ENCODE measurements at regions not wholly inside any gene's neighbourhood (a gene's known extent, or its start where the extent isn't known, plus 50 kb on each side); places are given as distances from the start of the nearest gene placed in this dataset.

DNA sequence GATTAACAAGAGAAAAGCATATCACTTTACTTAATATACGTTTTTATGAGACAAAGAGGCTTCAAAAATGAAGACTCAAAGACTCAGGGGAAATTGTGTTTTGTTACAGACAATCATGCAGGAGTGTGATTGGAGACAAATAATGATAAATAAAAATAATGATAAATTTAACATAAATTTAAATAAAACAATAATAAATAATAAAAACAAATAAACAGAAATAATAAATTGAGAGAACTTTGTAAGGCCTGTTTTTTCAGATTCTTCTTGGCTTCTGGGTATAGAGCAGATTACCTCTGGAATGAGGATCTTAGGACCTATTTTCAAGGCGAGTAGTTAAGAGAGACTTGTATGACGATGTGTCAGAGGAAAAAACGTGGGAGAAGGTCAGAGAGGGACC lies 271.4 kb upstream of the POT1 start (continued):
- TF ChIP-seq CREB5 (CRISPR knock-in tag; IDR thresholded peaks at IDR 0.05; ENCODE audit: low read depth) (no peak), BACH2 (CRISPR knock-in tag; IDR thresholded peaks at IDR 0.05; ENCODE audit: borderline replicate concordance) (no peak)

DNA sequence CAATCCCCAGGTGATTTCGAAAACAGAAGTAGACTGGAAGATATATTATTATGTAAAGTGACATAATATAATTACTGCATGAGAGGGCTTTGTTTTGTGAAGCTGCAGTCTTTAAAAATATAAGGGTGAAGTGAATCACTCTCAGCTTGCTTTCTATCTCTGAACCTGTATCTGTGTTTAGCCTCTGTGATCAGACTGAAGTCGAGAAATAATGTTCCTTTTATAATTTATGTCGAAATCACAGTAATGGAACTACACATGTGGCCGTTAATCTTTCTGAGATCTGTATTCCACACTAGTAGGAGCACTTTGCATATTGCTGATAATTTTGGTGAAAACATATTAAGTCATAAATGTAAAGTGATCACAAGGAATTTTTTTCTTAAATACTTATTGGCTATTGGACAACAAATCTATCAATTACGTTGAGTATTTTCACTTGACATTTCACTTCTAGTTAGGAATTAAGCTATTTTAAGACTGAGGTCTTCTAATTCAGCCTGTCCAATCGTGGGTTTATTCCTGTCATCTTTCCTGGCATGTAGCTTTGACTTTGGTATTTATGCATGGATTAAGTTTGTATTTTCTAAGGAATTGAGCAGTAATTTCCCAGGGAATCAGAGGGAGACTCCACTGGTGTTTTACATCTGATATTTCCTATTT lies 268.2 kb upstream of the POT1 start:
- TF ChIP-seq CSDC2 (CRISPR knock-in tag; IDR thresholded peaks at IDR 0.05) = no peak
- no peak for TF ChIP-seq TSHZ2 (CRISPR knock-in tag; IDR thresholded peaks at IDR 0.05)
- TF ChIP-seq ISL1 (CRISPR knock-in tag; IDR thresholded peaks at IDR 0.05) = no peak
- TF ChIP-seq ZNF70 (CRISPR knock-in tag; IDR thresholded peaks at IDR 0.05) = no peak
- no peak for TF ChIP-seq ZNF565 (CRISPR knock-in tag; conservative IDR thresholded peaks at IDR 0.05; ENCODE audit: low read depth)
- TF ChIP-seq, protein P1, sequence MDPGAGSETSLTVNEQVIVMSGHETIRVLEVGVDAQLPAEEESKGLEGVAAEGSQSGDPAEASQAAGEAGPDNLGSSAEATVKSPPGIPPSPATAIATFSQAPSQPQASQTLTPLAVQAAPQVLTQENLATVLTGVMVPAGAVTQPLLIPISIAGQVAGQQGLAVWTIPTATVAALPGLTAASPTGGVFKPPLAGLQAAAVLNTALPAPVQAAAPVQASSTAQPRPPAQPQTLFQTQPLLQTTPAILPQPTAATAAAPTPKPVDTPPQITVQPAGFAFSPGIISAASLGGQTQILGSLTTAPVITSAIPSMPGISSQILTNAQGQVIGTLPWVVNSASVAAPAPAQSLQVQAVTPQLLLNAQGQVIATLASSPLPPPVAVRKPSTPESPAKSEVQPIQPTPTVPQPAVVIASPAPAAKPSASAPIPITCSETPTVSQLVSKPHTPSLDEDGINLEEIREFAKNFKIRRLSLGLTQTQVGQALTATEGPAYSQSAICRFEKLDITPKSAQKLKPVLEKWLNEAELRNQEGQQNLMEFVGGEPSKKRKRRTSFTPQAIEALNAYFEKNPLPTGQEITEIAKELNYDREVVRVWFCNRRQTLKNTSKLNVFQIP (CRISPR knock-in tag; IDR thresholded peaks at IDR 0.05; ENCODE audit: borderline replicate concordance, low read depth) = no peak
- TF ChIP-seq PPARA (CRISPR knock-in tag; IDR thresholded peaks at IDR 0.05; ENCODE audit: borderline replicate concordance) = no peak
- no peak for TF ChIP-seq ARNTL (CRISPR knock-in tag; IDR thresholded peaks at IDR 0.05; ENCODE audit: borderline replicate concordance, low read depth)
- no peak for ATAC-seq

DNA sequence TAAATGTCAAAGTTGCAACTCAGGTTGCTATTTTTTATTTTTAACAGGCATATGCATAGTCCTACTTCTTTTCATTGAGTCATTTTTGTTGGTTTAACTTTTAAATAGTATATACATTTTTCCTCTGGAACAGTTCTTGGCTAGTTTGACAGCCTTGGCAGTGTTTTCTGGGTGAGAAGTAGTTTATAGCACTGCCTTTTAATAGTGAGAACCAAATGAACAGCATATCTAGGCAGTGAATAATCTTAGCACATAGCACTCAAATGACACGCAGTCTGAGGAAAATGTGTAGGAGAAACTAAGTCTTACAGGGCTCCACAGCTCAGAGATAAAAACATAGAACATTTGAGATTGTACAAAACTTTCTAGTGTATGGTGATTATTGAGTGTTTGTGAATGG lies 265.5 kb upstream of the POT1 start:
- ATAC-seq = no peak

More for the DNA sequence above, 265.5 kb upstream of the POT1 start:
- TF ChIP-seq ZFP3 (CRISPR knock-in tag; IDR thresholded peaks at IDR 0.05) = no peak
- TF ChIP-seq CREB5 (CRISPR knock-in tag; IDR thresholded peaks at IDR 0.05; ENCODE audit: low read depth) = no peak
- no peak for TF ChIP-seq ZC3H10 (CRISPR knock-in tag; IDR thresholded peaks at IDR 0.05)
- no peak for TF ChIP-seq SNAI2 (CRISPR knock-in tag; IDR thresholded peaks at IDR 0.05)
- TF ChIP-seq GLIS3 (CRISPR knock-in tag; IDR thresholded peaks at IDR 0.05) = no peak
- no peak for TF ChIP-seq ISL1 (CRISPR knock-in tag; IDR thresholded peaks at IDR 0.05)
- no peak for TF ChIP-seq BACH2 (CRISPR knock-in tag; IDR thresholded peaks at IDR 0.05; ENCODE audit: borderline replicate concordance)
- TF ChIP-seq, protein P1 (CRISPR knock-in tag; IDR thresholded peaks at IDR 0.05; ENCODE audit: borderline replicate concordance, low read depth) = no peak
- TF ChIP-seq ZNF565 (CRISPR knock-in tag; conservative IDR thresholded peaks at IDR 0.05; ENCODE audit: low read depth) = no peak
- no peak for TF ChIP-seq ZNF8 (CRISPR knock-in tag; IDR thresholded peaks at IDR 0.05)
- TF ChIP-seq, protein P2, sequence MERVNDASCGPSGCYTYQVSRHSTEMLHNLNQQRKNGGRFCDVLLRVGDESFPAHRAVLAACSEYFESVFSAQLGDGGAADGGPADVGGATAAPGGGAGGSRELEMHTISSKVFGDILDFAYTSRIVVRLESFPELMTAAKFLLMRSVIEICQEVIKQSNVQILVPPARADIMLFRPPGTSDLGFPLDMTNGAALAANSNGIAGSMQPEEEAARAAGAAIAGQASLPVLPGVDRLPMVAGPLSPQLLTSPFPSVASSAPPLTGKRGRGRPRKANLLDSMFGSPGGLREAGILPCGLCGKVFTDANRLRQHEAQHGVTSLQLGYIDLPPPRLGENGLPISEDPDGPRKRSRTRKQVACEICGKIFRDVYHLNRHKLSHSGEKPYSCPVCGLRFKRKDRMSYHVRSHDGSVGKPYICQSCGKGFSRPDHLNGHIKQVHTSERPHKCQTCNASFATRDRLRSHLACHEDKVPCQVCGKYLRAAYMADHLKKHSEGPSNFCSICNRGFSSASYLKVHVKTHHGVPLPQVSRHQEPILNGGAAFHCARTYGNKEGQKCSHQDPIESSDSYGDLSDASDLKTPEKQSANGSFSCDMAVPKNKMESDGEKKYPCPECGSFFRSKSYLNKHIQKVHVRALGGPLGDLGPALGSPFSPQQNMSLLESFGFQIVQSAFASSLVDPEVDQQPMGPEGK (CRISPR knock-in tag; IDR thresholded peaks at IDR 0.05; ENCODE audit: borderline replicate concordance) = no peak
- no peak for TF ChIP-seq ZFP30 (CRISPR knock-in tag; IDR thresholded peaks at IDR 0.05)
- TF ChIP-seq TSHZ2 (CRISPR knock-in tag; IDR thresholded peaks at IDR 0.05) = no peak
- no peak for TF ChIP-seq ARNTL (CRISPR knock-in tag; IDR thresholded peaks at IDR 0.05; ENCODE audit: borderline replicate concordance, low read depth)
